Suprapubic skin (tissue), 3 donors: ENCODE measurements at regions not wholly inside any gene's neighbourhood (a gene's known extent, or its start where the extent isn't known, plus 50 kb on each side); places are given as distances from the start of the nearest gene placed in this dataset.

ENCODE experiments used
- CTCF ChIP-seq, 2 donors: fragments of 200-600 bp in 1 of 2; fragments of 450-650 bp in 1 of 2; sonication (generic) in 1 of 2; IDR thresholded peaks; one replicate each; pipeline ENCODE4 v1.5.1; 2016 to 2019; ENCODE audit warnings: antibody characterized with exemption in 2 of 2, mild to moderate bottlenecking in 1 of 2, moderate library complexity in 1 of 2
- POLR2A ChIP-seq, 2 donors: fragments of 450-650 bp; IDR thresholded peaks; one replicate each; pipeline ENCODE4 v1.6.1; 2017; ENCODE audit warnings: antibody characterized with exemption in 2 of 2, mild to moderate bottlenecking in 2 of 2, moderate library complexity in 2 of 2

- no peak for TF ChIP-seq CTCF (IDR thresholded peaks at IDR 0.05)
- TF ChIP-seq POLR2A (IDR thresholded peaks at IDR 0.05) = no peak
Measured at GRCh38 chr5:164203581-164204225, 698.3 kb downstream of the MAT2B start.
